T-helper 2 cell treated with Interferon-gamma antibody and Interleukin-4, amounts not matched to agents 100 ng/mL and 5 ng/mL, for 36 hours (primary cell): ENCODE measurements at regions not wholly inside any gene's neighbourhood (a gene's known extent, or its start where the extent isn't known, plus 50 kb on each side); places are given as distances from the start of the nearest gene placed in this dataset.

Experiments
- intact Hi-C: fragments of 100-400 bp; cut with micrococcal nuclease; formaldehyde crosslinking; loops from one replicate; pipeline ENCODE4 v1.15.1; 2023

DNA sequence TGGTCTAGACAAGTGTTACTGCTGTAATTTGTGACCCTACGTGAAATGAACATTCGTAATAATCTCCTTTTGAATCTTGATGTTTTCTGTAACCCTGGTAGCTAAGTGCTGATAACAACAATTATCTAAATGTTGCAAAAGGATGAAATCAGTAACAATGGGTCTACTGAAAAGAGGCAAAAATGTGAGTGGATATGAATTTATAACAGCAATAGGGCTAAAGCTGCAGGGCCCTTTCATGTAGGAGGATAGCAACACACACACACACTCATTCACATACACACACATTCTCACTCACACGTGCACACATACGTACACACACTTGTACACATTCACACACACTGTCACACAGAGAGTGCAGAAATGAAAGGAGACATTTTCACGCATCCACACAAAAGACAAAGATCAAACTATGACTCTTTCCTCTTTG, 200.8 kb upstream of the NEBL start:
- intact Hi-C loops = no loop called here

GRCh38 chr10:21095494-21096055, 198.5 kb upstream of the NEBL start:
- intact Hi-C loops = no loop called here

DNA sequence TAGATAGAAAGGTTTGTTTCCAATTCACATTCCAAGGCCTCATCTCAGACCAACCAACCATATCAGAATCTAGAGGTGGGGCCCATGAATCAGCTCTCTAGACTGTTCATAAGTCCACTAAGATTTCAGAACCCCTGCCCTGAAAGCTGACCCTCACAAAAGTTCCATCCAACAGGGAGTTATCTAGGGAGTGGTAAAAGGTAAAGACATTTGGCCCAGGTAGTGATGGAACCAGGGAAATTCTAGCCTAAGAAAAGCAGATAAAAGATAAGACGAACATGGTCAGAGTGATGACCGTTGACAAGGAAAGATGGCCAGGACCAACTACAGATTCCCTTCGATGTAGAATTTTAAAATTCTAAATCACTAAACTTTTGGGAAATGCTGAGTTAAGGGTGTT, 198.0 kb upstream of the NEBL start:
- intact Hi-C loops = no loop called here

DNA sequence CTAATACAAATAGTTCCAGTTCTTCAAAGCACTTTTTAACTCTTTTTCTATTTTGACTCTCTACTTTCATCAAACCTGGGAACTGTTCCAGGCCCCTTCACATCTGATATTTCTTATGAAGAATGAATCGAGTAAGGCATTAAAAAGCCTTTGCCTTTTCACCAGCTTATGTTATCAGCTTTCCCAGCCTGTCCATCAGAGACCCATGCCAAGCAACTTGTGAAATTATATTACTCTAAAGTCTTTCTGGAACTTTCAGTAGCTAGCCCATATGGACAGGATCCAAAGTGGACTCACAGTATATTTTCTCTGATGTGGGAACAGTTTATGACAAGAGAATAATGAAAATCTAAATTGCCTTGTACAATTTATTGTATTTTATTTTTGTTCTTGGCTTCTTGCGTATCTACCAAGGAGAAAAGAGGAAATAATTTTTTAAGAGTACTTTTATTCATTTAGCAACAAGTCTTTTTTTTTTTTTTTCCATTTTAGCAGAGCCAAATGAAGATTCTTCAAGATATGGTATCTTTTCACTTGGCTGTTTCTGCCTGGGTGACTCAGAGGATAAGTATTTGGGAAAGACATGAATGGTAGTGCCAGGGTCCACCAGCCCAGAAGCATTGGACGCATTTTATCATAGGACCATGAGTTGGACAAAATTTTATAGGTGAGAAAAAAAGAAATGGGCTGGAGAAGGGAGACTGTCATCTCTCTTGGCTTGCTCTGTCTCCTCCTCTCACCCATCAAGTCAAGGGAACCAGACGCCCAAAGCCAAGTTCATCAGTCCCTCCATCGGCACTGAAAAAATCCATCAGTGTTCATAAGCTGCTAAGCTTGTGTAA, 195.8 kb upstream of the NEBL start:
- intact Hi-C loops = no loop called here

GRCh38 chr10:21090609-21091082, 193.5 kb upstream of the NEBL start:
- intact Hi-C loops = no loop called here

DNA sequence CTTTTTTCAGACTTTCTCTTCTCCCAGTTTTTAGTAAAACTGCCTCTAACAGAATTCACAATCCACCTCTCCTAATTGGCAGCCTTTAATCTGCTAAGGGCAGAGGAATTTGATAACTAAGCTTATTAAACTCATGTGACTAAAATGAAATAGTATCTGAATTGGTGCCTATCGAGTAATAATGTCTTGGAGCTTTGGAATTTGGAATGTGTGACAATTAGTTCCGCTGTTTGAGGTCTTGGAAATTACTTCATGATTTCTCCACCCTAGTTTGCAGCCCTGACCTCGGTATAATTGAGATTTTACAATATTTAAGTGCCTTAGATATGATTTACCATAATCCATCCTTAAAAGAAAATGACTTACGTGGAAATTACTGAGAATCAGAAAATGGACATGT, 190.4 kb upstream of the NEBL start:
- intact Hi-C loops = no loop called here

- intact Hi-C loops = no loop called here
Measured at GRCh38 chr10:21084700-21085099, 187.6 kb upstream of the NEBL start.

- intact Hi-C loops = no loop called here
Measured at GRCh38 chr10:21083861-21084260, 186.8 kb upstream of the NEBL start.

GRCh38 chr10:21082206-21082605, 185.1 kb upstream of the NEBL start:
- intact Hi-C loops = no loop called here

GRCh38 chr10:21080261-21080660, 183.2 kb upstream of the NEBL start:
- intact Hi-C loops = no loop called here

GRCh38 chr10:21079330-21079658, 182.2 kb upstream of the NEBL start:
- intact Hi-C loops = no loop called here

DNA sequence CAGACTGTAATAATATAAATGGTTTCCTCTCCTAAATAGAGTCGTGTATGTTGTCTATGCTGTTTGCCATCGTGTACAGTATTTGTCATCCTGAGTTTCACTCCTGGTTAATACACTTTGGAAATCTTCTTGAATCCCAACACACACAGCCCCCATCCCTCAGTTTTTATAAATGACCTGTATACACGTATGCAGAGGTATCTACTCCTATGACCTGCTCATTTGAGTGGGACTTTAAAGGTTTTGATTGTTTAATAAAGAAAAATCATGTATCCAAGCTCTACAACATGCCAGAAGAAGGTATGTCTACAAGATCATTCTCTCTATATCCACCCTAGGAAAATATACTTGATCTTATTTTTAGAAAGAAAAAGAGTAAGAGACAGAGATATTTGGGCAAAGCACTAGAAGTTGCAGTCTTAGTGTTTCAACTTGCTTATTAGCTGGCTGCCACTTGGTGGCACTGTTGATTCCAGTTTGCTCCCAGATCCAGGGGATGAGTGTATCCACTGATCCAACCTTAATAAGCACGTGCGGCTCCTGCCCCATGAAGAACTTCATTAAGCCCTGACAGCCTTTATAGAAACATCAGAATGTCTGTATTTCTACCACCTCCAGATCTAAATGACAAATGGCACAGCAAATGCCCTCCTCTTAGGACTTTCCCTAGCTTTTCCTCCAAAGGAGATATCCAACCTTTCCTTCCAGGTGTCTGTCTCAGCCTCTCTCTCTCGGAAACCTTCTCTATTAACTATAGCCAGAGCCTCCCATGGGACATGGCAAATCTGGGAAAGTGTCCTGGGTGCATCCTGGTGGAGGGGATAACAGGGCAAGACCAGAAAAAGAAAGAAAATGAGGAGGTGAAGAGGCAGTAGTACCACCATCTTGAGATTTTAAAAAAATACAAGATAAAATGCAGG, 181.6 kb upstream of the NEBL start:
- intact Hi-C loops = no loop called here

GRCh38 chr10:21077681-21078080, 180.6 kb upstream of the NEBL start:
- intact Hi-C loops = no loop called here

DNA sequence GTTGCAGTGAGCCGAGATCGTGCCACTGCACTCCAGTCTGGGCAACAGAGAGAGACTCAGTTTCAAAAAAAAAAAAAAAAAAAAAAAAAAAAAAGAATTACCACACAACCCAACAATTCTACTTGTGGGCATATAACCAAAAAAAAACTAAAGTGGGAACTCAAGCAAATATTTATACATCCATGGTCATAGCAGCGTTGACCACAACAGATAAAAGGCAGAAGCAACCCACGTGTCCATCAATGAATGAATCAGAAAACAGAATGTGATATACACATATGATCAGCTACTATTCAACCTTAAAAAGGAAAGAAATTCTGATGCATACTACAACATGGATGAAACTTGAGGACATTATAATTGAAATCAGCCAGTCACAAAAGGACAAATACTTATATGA, 179.3 kb upstream of the NEBL start:
- intact Hi-C loops = no loop called here

GRCh38 chr10:21075880-21076279, 178.8 kb upstream of the NEBL start:
- intact Hi-C loops = no loop called here

DNA sequence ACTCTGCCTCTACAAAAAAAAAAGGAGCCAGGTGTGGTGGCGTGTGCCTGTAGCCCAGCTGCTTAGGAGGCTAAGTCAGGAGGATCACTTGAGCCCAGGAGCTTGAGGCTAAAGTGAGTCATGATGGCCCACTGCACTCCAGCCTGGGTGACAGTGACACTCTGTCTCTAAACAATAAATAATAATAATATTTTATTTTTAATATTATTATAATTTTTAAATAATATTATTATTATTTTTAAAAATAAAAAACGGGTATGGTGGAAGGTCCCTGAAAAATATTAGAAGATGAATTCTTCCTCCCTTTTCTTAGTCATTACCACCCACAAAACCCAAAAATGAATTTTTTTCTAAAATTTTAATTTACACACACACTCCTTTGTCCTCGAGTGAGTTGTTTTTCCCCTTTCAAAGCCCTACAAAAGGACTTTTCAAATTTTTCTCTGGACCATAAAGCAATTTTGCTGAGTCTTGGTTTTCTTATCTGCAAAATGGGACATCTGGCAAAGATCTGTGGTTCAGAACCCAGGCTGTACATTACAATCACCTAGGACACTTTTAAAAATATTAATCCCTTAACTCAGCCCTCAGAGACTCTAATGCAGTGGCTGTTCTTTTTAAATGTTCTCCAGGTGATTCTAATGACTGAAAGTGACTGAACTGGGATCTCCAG, 174.0 kb upstream of the NEBL start:
- intact Hi-C loops = no loop called here

GRCh38 chr10:21069929-21070700, 173.0 kb upstream of the NEBL start:
- intact Hi-C loops = no loop called here

- intact Hi-C loops = no loop called here
Measured at GRCh38 chr10:21069278-21069677, 172.2 kb upstream of the NEBL start.

DNA sequence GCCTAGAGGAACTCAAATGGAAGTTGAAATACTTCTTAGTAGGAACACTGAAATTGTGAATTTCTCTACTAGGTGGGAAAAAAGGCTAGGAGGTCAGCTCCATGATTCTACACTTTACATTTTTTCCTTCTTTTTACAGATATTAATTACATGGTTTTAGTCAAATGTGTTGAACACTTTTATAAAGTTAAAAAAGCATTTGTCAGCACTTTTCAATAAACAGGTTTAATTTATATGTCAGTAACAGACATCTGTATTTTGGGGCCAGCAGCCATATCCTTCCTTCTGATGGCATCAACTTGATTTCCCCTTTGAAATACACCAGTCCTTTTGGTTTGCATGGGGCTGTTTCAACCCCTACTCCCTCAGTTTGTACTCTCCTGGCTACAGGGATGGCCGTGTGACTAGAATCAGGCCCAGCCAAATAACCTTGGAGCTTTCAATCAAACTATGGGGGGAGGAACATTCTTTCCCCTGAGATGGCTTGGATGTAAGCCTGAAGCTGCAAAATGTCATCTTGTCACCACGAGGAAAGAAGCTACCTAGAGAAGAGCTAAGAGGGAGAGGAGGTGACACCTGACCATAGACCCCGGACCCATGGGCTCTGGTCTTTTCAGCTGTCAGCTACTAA, 171.0 kb upstream of the NEBL start:
- intact Hi-C loops = no loop called here

GRCh38 chr10:21065621-21066248, 168.6 kb upstream of the NEBL start:
- intact Hi-C loops = no loop called here
